ENCODE measurements at regions not wholly inside any gene's neighbourhood (a gene's known extent, or its start where the extent isn't known, plus 50 kb on each side); places are given as distances from the start of the nearest gene placed in this dataset.
A peak's percentile ranks its signal among the peaks of the same experiment; 100 is the strongest.

DNA sequence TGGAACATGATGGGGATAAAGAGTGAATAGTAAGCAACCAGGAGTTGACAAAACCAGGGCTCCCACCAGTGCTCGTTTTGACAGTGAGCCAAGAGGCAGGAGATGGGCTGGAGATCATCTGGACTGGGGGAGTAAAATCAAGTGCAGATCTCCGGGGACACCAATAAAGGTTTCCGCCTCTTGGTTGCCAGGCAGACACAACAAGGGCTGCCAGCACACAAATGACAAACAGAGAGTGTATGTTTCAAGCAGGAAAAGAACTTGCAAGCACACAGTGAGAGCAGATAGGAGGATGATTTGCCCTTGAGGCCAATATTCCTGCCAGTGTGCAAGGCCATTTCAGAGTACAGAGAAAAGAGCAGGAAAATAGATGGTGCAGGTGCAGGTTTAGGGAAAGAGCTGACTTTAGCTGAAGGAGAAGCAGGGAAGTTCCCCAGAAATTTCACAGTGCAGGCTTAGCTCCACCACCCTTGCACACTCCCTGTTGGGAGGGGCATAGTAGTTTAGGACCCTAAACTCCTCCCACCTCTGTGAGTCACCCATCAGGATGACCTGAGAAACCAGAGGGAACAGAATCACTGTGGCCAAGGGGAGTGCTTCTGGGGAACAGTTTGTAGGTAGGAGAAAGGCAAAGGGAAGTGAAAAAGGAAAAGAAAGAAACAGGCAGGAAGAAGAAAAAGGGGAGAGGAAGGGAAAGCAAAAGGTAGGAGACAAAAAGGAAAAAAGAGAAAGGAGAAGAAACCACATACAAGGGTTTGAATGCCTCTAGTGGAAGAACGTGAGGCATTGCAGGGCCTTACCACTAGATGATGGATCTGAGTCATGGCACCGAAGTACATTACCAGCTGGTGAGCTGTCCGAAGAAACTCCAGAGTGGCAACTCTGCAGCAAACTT, 404.4 kb downstream of the SLC6A15 start:
- Mint-ChIP-seq H3K36me3 (ENCODE audit: low read depth, unreplicated experiment) (no peaks in the 10 kb centered on the region), H3K4me3 (ENCODE audit: unreplicated experiment) (no peak overlapping the region), H3K27me3 (ENCODE audit: low read depth, unreplicated experiment) (no peaks in the 10 kb centered on the region), H3K27ac (ENCODE audit: unreplicated experiment) (peak overlapping the region; percentile 6), H3K4me1 (ENCODE audit: low read depth, unreplicated experiment) (peaks cover 4% of the 10 kb centered on the region), H3K9me3 (ENCODE audit: unreplicated experiment) (no peaks in the 10 kb centered on the region)
- H3K27me3 ChIP-seq (ENCODE audit: insufficient read depth, low read length) = no peaks in the 10 kb centered on the region
- H2AFZ ChIP-seq (ENCODE audit: low read depth, low read length) = peak overlapping the region; percentile 20
- no peak overlapping the region for H3K27ac ChIP-seq (ENCODE audit: low read depth, low read length)
- no peaks in the 10 kb centered on the region for H3K79me2 ChIP-seq (ENCODE audit: insufficient read depth, low read length)
- no peaks in the 10 kb centered on the region for H3K9me3 ChIP-seq (ENCODE audit: insufficient read depth, low read depth, low read length)
- DNase-seq (ENCODE audit: low read depth) (peak; percentile 77), FAIRE-seq (peak; percentile 95)
- H3K4me2 ChIP-seq (ENCODE audit: low read length) = peak overlapping the region; percentile 60
- H3K4me3 ChIP-seq (ENCODE audit: insufficient read depth, low read depth, low read length) = no peak overlapping the region
- peaks cover 5% of the 10 kb centered on the region for H3K4me1 ChIP-seq (ENCODE audit: insufficient read depth, low read length)
- H3K36me3 ChIP-seq (ENCODE audit: insufficient read depth, low read length) = no peaks in the 10 kb centered on the region
- H4K20me1 ChIP-seq (ENCODE audit: insufficient read depth, low read length) = no peaks in the 10 kb centered on the region
- TF ChIP-seq, protein P1, sequence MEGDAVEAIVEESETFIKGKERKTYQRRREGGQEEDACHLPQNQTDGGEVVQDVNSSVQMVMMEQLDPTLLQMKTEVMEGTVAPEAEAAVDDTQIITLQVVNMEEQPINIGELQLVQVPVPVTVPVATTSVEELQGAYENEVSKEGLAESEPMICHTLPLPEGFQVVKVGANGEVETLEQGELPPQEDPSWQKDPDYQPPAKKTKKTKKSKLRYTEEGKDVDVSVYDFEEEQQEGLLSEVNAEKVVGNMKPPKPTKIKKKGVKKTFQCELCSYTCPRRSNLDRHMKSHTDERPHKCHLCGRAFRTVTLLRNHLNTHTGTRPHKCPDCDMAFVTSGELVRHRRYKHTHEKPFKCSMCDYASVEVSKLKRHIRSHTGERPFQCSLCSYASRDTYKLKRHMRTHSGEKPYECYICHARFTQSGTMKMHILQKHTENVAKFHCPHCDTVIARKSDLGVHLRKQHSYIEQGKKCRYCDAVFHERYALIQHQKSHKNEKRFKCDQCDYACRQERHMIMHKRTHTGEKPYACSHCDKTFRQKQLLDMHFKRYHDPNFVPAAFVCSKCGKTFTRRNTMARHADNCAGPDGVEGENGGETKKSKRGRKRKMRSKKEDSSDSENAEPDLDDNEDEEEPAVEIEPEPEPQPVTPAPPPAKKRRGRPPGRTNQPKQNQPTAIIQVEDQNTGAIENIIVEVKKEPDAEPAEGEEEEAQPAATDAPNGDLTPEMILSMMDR (IDR thresholded peaks at IDR 0.05; ENCODE audit: insufficient read depth, low read depth, low read length) = peak; percentile 65
- no peak for TF ChIP-seq EZH2 (IDR thresholded peaks at IDR 0.05; ENCODE audit: insufficient read depth, low read length)
- no peak overlapping the region for H3K9ac ChIP-seq (ENCODE audit: low read length)

DNA sequence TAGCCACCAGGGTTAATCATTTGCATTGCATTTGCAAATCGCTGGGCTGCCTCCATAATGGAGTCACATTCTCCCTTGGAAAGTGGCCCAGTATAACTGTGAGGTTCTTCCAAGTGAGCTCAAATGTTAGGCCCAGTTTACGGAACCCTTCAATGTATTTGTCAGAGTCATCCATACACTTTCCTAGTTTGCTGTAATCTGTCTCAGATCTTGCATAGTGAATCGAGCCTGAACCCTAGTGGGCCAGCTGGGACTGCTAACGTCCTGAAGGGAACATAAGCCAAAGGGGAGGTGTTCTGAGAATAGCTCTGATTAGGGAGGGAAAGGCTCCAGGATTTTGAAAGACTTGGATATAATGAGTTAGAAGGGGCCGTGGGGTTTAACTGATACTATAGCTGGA, 406.3 kb downstream of the SLC6A15 start:
- Histone ChIP-seq H3K36me3 (ENCODE audit: insufficient read depth, low read length) (no peaks in the 10 kb centered on the region), H3K4me3 (ENCODE audit: insufficient read depth, low read depth, low read length) (no peak overlapping the region), H3K27me3 (ENCODE audit: insufficient read depth, low read length) (no peaks in the 10 kb centered on the region), H3K4me2 (ENCODE audit: low read length) (no peak overlapping the region), H4K20me1 (ENCODE audit: insufficient read depth, low read length) (no peaks in the 10 kb centered on the region), H3K9me3 (ENCODE audit: insufficient read depth, low read depth, low read length) (no peaks in the 10 kb centered on the region), H3K4me1 (ENCODE audit: insufficient read depth, low read length) (peaks cover 5% of the 10 kb centered on the region), H3K79me2 (ENCODE audit: insufficient read depth, low read length) (no peaks in the 10 kb centered on the region), H2AFZ (ENCODE audit: low read depth, low read length) (no peak overlapping the region), H3K27ac (ENCODE audit: low read depth, low read length) (no peak overlapping the region), H3K9ac (ENCODE audit: low read length) (no peak overlapping the region)
- Mint-ChIP-seq H3K4me1 (ENCODE audit: low read depth, unreplicated experiment) (peaks cover 4% of the 10 kb centered on the region), H3K36me3 (ENCODE audit: low read depth, unreplicated experiment) (no peaks in the 10 kb centered on the region), H3K27me3 (ENCODE audit: low read depth, unreplicated experiment) (no peaks in the 10 kb centered on the region), H3K4me3 (ENCODE audit: unreplicated experiment) (no peak overlapping the region), H3K9me3 (ENCODE audit: unreplicated experiment) (no peaks in the 10 kb centered on the region), H3K27ac (ENCODE audit: unreplicated experiment) (no peak overlapping the region)
- TF ChIP-seq EZH2 (IDR thresholded peaks at IDR 0.05; ENCODE audit: insufficient read depth, low read length) = no peak
- TF ChIP-seq, protein P1 (IDR thresholded peaks at IDR 0.05; ENCODE audit: insufficient read depth, low read depth, low read length) = no peak
- no peak for DNase-seq (ENCODE audit: low read depth)
- FAIRE-seq = no peak

Data from astrocyte (in vitro differentiated cells and primary cell).